Neural crest cell (in vitro differentiated cells): ENCODE measurements at regions not wholly inside any gene's neighbourhood (a gene's known extent, or its start where the extent isn't known, plus 50 kb on each side); places are given as distances from the start of the nearest gene placed in this dataset.
"Not testable (repeated sequence)": the region's sequence is repeated elsewhere in the genome, so short reads cannot be mapped to it uniquely, and the experiment has no call there.

Source experiments
- DNase-seq: peaks from one replicate; pipeline ENCODE4 v3.0.0; 2021; ENCODE audit warnings: low read depth, mixed read lengths, low spot score
- H3K27ac Mint-ChIP-seq: one replicate; pipeline ENCODE4 v1.8.0; 2021; ENCODE audit warnings: mild to moderate bottlenecking, mixed read lengths; ENCODE audit not compliant: unreplicated experiment
- H3K27me3 Mint-ChIP-seq: 2 replicates; pipeline ENCODE4 v1.8.0; 2021; ENCODE audit warnings: low read depth, mild to moderate bottlenecking, mixed read lengths
- H3K36me3 Mint-ChIP-seq: 2 replicates; pipeline ENCODE4 v1.8.0; 2021; ENCODE audit warnings: low read depth, mild to moderate bottlenecking, mixed read lengths
- H3K4me1 Mint-ChIP-seq: 2 replicates; pipeline ENCODE4 v1.8.0; 2021; ENCODE audit warnings: mixed read lengths
- H3K4me3 Mint-ChIP-seq: one replicate; pipeline ENCODE4 v1.8.0; 2021; ENCODE audit warnings: mild to moderate bottlenecking, mixed read lengths
- H3K9me3 Mint-ChIP-seq: 2 replicates; pipeline ENCODE4 v1.8.0; 2021; ENCODE audit warnings: mixed read lengths

GRCh38 chr9:63787454-63787853 lies 1497.6 kb downstream of the FOXD4L5 start:
- H3K9me3 Mint-ChIP-seq = peaks cover 18% of the 10 kb centered on the region
- H3K27me3 Mint-ChIP-seq, DNase-seq, H3K4me1 Mint-ChIP-seq, H3K36me3 Mint-ChIP-seq, H3K27ac Mint-ChIP-seq, H3K4me3 Mint-ChIP-seq: not testable (repeated sequence)

GRCh38 chr9:63785059-63785458 lies 1500.0 kb downstream of the FOXD4L5 start:
- not testable (repeated sequence) for H3K4me1 Mint-ChIP-seq, H3K27me3 Mint-ChIP-seq, H3K9me3 Mint-ChIP-seq, H3K4me3 Mint-ChIP-seq, H3K27ac Mint-ChIP-seq, DNase-seq, H3K36me3 Mint-ChIP-seq

GRCh38 chr9:63784421-63784820 lies 1500.6 kb downstream of the FOXD4L5 start:
- H3K4me3 Mint-ChIP-seq, H3K36me3 Mint-ChIP-seq, H3K9me3 Mint-ChIP-seq, H3K27me3 Mint-ChIP-seq, H3K4me1 Mint-ChIP-seq, DNase-seq, H3K27ac Mint-ChIP-seq: not testable (repeated sequence)

GRCh38 chr9:63781817-63782439 lies 1503.1 kb downstream of the FOXD4L5 start:
- H3K27me3 Mint-ChIP-seq, H3K27ac Mint-ChIP-seq, H3K4me3 Mint-ChIP-seq, H3K36me3 Mint-ChIP-seq, H3K9me3 Mint-ChIP-seq, DNase-seq, H3K4me1 Mint-ChIP-seq: not testable (repeated sequence)

- H3K4me1 Mint-ChIP-seq, H3K4me3 Mint-ChIP-seq, H3K36me3 Mint-ChIP-seq, H3K27me3 Mint-ChIP-seq, H3K27ac Mint-ChIP-seq, DNase-seq, H3K9me3 Mint-ChIP-seq: not testable (repeated sequence)
Measured at GRCh38 chr9:63781390-63781789, 1503.6 kb downstream of the FOXD4L5 start.

- not testable (repeated sequence) for H3K4me3 Mint-ChIP-seq, H3K4me1 Mint-ChIP-seq, H3K9me3 Mint-ChIP-seq, H3K27ac Mint-ChIP-seq, H3K36me3 Mint-ChIP-seq, H3K27me3 Mint-ChIP-seq, DNase-seq
Measured at GRCh38 chr9:63776220-63776619, 1508.8 kb downstream of the FOXD4L5 start.

GRCh38 chr9:63775092-63775426 lies 1510.0 kb downstream of the FOXD4L5 start:
- H3K36me3 Mint-ChIP-seq, H3K9me3 Mint-ChIP-seq, DNase-seq, H3K27ac Mint-ChIP-seq, H3K27me3 Mint-ChIP-seq, H3K4me3 Mint-ChIP-seq, H3K4me1 Mint-ChIP-seq: not testable (repeated sequence)

- H3K4me1 Mint-ChIP-seq, H3K36me3 Mint-ChIP-seq, H3K27ac Mint-ChIP-seq: not testable (repeated sequence)
Measured at GRCh38 chr9:63774369-63775091, 1510.5 kb downstream of the FOXD4L5 start.

GRCh38 chr9:63762230-63762629 lies 1522.8 kb downstream of the FOXD4L5 start:
- DNase-seq, H3K4me3 Mint-ChIP-seq, H3K4me1 Mint-ChIP-seq, H3K36me3 Mint-ChIP-seq, H3K27me3 Mint-ChIP-seq, H3K9me3 Mint-ChIP-seq, H3K27ac Mint-ChIP-seq: not testable (repeated sequence)

More at GRCh38 chr9:63774369-63775091, 1510.5 kb downstream of the FOXD4L5 start:
- DNase-seq, H3K27me3 Mint-ChIP-seq, H3K4me3 Mint-ChIP-seq, H3K9me3 Mint-ChIP-seq: not testable (repeated sequence)

- not testable (repeated sequence) for H3K27ac Mint-ChIP-seq, DNase-seq, H3K27me3 Mint-ChIP-seq, H3K36me3 Mint-ChIP-seq, H3K4me1 Mint-ChIP-seq, H3K9me3 Mint-ChIP-seq, H3K4me3 Mint-ChIP-seq
Measured at GRCh38 chr9:63729021-63729420, 1556.0 kb downstream of the FOXD4L5 start.
